ENCODE measurements at regions not wholly inside any gene's neighbourhood (a gene's known extent, or its start where the extent isn't known, plus 50 kb on each side); places are given as distances from the start of the nearest gene placed in this dataset.

DNA sequence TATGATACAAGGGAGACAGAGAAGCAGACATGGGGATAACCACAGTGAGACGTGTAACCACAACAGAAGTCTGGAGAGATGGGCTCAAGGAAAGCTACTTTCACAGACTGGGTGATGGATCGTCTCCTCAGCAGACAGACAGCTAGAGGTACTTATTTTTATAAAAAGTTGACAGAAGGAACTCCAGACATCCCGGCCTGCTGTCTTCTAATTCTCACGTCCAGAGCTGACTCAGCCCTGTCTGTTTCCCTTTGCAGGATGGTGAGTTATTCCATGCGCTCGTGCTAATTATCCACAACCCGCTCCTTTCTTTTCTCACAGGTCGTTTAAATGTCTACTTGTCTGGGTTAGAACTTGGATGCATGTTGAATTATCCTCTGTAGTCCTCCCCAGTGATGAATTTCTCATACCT is 304.5 kb downstream of the CWC27 start:
- H3K4me2 ChIP-seq (ENCODE audit: low read length), result peak overlapping the region; percentile 50
- peaks cover 3% of the 10 kb centered on the region for H3K4me1 ChIP-seq (ENCODE audit: insufficient read depth, low read length)
- no peaks in the 10 kb centered on the region for H3K9me3 ChIP-seq (ENCODE audit: insufficient read depth, low read depth, low read length)
- DNase-seq (ENCODE audit: low read depth), result peak; percentile 70
- H3K9ac ChIP-seq (ENCODE audit: low read length), result peak overlapping the region; percentile 15
- Mint-ChIP-seq H3K4me3 (ENCODE audit: unreplicated experiment) (no peak overlapping the region), H3K27ac (ENCODE audit: unreplicated experiment) (peak overlapping the region; percentile 99), H3K36me3 (ENCODE audit: low read depth, unreplicated experiment) (no peaks in the 10 kb centered on the region), H3K4me1 (ENCODE audit: low read depth, unreplicated experiment) (peaks cover 62% of the 10 kb centered on the region), H3K9me3 (ENCODE audit: unreplicated experiment) (peaks cover 1% of the 10 kb centered on the region), H3K27me3 (ENCODE audit: low read depth, unreplicated experiment) (no peaks in the 10 kb centered on the region)
- H3K27me3 ChIP-seq (ENCODE audit: insufficient read depth, low read length), result no peaks in the 10 kb centered on the region
- H3K79me2 ChIP-seq (ENCODE audit: insufficient read depth, low read length), result no peaks in the 10 kb centered on the region
- H4K20me1 ChIP-seq (ENCODE audit: insufficient read depth, low read length), result no peaks in the 10 kb centered on the region
- no peak for FAIRE-seq
- H3K4me3 ChIP-seq (ENCODE audit: insufficient read depth, low read depth, low read length), result no peak overlapping the region
- H3K27ac ChIP-seq (ENCODE audit: low read depth, low read length), result no peak overlapping the region
- no peak overlapping the region for H2AFZ ChIP-seq (ENCODE audit: low read depth, low read length)
- TF ChIP-seq, protein P1, sequence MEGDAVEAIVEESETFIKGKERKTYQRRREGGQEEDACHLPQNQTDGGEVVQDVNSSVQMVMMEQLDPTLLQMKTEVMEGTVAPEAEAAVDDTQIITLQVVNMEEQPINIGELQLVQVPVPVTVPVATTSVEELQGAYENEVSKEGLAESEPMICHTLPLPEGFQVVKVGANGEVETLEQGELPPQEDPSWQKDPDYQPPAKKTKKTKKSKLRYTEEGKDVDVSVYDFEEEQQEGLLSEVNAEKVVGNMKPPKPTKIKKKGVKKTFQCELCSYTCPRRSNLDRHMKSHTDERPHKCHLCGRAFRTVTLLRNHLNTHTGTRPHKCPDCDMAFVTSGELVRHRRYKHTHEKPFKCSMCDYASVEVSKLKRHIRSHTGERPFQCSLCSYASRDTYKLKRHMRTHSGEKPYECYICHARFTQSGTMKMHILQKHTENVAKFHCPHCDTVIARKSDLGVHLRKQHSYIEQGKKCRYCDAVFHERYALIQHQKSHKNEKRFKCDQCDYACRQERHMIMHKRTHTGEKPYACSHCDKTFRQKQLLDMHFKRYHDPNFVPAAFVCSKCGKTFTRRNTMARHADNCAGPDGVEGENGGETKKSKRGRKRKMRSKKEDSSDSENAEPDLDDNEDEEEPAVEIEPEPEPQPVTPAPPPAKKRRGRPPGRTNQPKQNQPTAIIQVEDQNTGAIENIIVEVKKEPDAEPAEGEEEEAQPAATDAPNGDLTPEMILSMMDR (IDR thresholded peaks at IDR 0.05; ENCODE audit: insufficient read depth, low read depth, low read length), result no peak
- no peak for TF ChIP-seq EZH2 (IDR thresholded peaks at IDR 0.05; ENCODE audit: insufficient read depth, low read length)
- H3K36me3 ChIP-seq (ENCODE audit: insufficient read depth, low read length), result no peaks in the 10 kb centered on the region

DNA sequence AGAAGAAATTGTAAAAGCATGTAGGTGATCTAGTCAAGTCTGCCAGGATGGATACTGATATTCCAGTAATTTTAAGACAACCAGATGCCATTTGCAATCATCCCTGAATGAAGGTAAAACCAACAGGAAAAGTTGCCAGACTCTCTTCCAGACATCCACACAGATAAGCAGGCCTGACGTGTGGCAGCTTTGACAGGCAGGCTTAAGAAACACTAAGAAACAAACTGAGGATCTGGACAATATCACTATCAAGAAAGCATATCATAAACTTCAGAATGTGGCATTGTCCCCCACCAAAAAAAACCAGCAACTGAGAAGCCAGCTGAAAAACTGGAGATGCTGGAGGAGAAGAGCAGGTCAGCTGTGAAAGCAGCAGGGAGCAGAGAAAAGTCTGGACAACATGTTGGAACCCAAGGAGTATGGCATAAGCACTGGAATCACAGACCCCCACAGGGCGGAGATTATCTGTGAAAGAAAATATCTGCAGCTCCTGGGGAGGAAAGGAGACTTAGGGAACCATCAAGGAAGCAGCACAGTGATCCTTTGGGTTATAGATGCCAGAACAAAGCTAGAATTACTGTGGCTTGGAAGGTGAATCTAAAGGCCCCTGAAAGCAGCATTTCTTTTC is 307.0 kb downstream of the CWC27 start:
- Histone ChIP-seq H3K79me2 (ENCODE audit: insufficient read depth, low read length) (no peaks in the 10 kb centered on the region), H3K27me3 (ENCODE audit: insufficient read depth, low read length) (no peaks in the 10 kb centered on the region), H4K20me1 (ENCODE audit: insufficient read depth, low read length) (no peaks in the 10 kb centered on the region), H3K9me3 (ENCODE audit: insufficient read depth, low read depth, low read length) (no peaks in the 10 kb centered on the region), H3K4me1 (ENCODE audit: insufficient read depth, low read length) (peaks cover 3% of the 10 kb centered on the region), H3K9ac (ENCODE audit: low read length) (no peak overlapping the region), H3K36me3 (ENCODE audit: insufficient read depth, low read length) (no peaks in the 10 kb centered on the region), H3K4me3 (ENCODE audit: insufficient read depth, low read depth, low read length) (no peak overlapping the region), H3K4me2 (ENCODE audit: low read length) (no peak overlapping the region), H3K27ac (ENCODE audit: low read depth, low read length) (no peak overlapping the region), H2AFZ (ENCODE audit: low read depth, low read length) (no peak overlapping the region)
- Mint-ChIP-seq H3K4me1 (ENCODE audit: low read depth, unreplicated experiment) (peaks cover 74% of the 10 kb centered on the region), H3K27me3 (ENCODE audit: low read depth, unreplicated experiment) (no peaks in the 10 kb centered on the region), H3K4me3 (ENCODE audit: unreplicated experiment) (no peak overlapping the region), H3K36me3 (ENCODE audit: low read depth, unreplicated experiment) (no peaks in the 10 kb centered on the region), H3K27ac (ENCODE audit: unreplicated experiment) (peak overlapping the region; percentile 92), H3K9me3 (ENCODE audit: unreplicated experiment) (no peaks in the 10 kb centered on the region)
- DNase-seq (ENCODE audit: low read depth) (no peak), FAIRE-seq (no peak)
- TF ChIP-seq, protein P1 (IDR thresholded peaks at IDR 0.05; ENCODE audit: insufficient read depth, low read depth, low read length), result no peak
- TF ChIP-seq EZH2 (IDR thresholded peaks at IDR 0.05; ENCODE audit: insufficient read depth, low read length), result no peak

DNA sequence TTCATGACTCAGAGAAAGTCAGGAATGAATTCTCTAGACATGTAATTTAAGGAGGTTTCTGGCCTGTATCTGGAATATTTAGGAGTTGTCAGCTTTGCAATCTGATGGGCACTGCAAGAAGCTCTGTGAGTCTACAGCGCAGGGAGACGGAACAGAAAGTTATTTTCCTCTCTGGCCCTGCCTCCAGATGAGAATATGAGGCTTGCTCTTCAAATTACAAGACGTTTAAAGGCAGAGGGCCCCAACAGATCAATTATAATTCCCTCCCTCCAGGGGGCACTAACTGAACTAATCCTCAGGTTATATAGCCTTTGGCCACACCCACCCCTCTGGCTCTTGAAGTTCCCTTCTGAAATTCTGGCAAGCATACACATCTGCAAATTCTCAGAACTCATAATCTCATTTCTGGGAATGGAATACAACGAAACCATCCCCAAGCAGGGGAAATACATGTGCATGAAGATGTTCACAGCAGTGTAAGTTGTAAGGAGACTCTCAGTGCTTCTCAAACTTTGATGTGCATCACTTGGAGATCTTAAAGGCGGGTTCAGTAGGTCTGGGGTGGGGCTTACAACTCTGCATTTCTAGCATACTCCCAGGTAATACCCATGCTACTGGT is 307.6 kb downstream of the CWC27 start:
- Histone ChIP-seq H3K79me2 (ENCODE audit: insufficient read depth, low read length) (no peaks in the 10 kb centered on the region), H3K27me3 (ENCODE audit: insufficient read depth, low read length) (no peaks in the 10 kb centered on the region), H3K36me3 (ENCODE audit: insufficient read depth, low read length) (no peaks in the 10 kb centered on the region), H3K27ac (ENCODE audit: low read depth, low read length) (no peak overlapping the region), H3K4me2 (ENCODE audit: low read length) (no peak overlapping the region), H3K9ac (ENCODE audit: low read length) (no peak overlapping the region), H3K9me3 (ENCODE audit: insufficient read depth, low read depth, low read length) (no peaks in the 10 kb centered on the region), H3K4me1 (ENCODE audit: insufficient read depth, low read length) (peaks cover 3% of the 10 kb centered on the region), H3K4me3 (ENCODE audit: insufficient read depth, low read depth, low read length) (no peak overlapping the region), H2AFZ (ENCODE audit: low read depth, low read length) (no peak overlapping the region), H4K20me1 (ENCODE audit: insufficient read depth, low read length) (no peaks in the 10 kb centered on the region)
- peak overlapping the region; percentile 92 for H3K27ac Mint-ChIP-seq (ENCODE audit: unreplicated experiment)
- no peaks in the 10 kb centered on the region for H3K27me3 Mint-ChIP-seq (ENCODE audit: low read depth, unreplicated experiment)
- DNase-seq (ENCODE audit: low read depth), result peak; percentile 72
- H3K4me3 Mint-ChIP-seq (ENCODE audit: unreplicated experiment), result no peak overlapping the region
- TF ChIP-seq EZH2 (IDR thresholded peaks at IDR 0.05; ENCODE audit: insufficient read depth, low read length), result no peak
- TF ChIP-seq, protein P1 (IDR thresholded peaks at IDR 0.05; ENCODE audit: insufficient read depth, low read depth, low read length), result peak; percentile 32
- peak; percentile 13 for FAIRE-seq
- no peaks in the 10 kb centered on the region for H3K9me3 Mint-ChIP-seq (ENCODE audit: unreplicated experiment)
- H3K36me3 Mint-ChIP-seq (ENCODE audit: low read depth, unreplicated experiment), result no peaks in the 10 kb centered on the region
- H3K4me1 Mint-ChIP-seq (ENCODE audit: low read depth, unreplicated experiment), result peaks cover 74% of the 10 kb centered on the region

Data from astrocyte (in vitro differentiated cells and primary cell).